GM23338 (cell line): ENCODE measurements at regions not wholly inside any gene's neighbourhood (a gene's known extent, or its start where the extent isn't known, plus 50 kb on each side); places are given as distances from the start of the nearest gene placed in this dataset.

Experiments used
- ATAC-seq: fragments of 200-7000 bp; cut with Tn5 transposase; 3 replicates; pipeline ENCODE4 v1.9.1; 2020
- DNase-seq: peaks from one replicate; pipeline ENCODE4 v3.0.0-alpha.2; 2015; ENCODE audit warnings: low spot score
- H2AFZ ChIP-seq: fragments of 200-600 bp; sonication (generic); 2 replicates; pipeline ENCODE4 v1.8.0; 2016; ENCODE audit warnings: antibody characterized with exemption, mild to moderate bottlenecking, moderate library complexity
- H3F3A ChIP-seq: fragments of 200-600 bp; sonication (generic); replicated peaks from 2 replicates; pipeline ENCODE4 v1.8.0; 2017; ENCODE audit warnings: antibody characterized with exemption, mixed run types, low read depth
- H3K27ac ChIP-seq: fragments of 200-600 bp; sonication (generic); 2 replicates; pipeline ENCODE4 v1.6.1; 2016; ENCODE audit warnings: low read depth
- H3K27me3 ChIP-seq: fragments of 200-600 bp; sonication (generic); 2 replicates; pipeline ENCODE4 v1.8.0; 2016; ENCODE audit warnings: mild to moderate bottlenecking, mixed run types, moderate library complexity; ENCODE audit not compliant: insufficient read depth
- H3K36me3 ChIP-seq: fragments of 200-600 bp; sonication (generic); 2 replicates; pipeline ENCODE4 v1.8.0; 2016; ENCODE audit warnings: mild to moderate bottlenecking; ENCODE audit not compliant: insufficient read depth
- H3K4me1 ChIP-seq: fragments of 200-600 bp; sonication (generic); 2 replicates; pipeline ENCODE4 v1.8.0; 2016; ENCODE audit warnings: mild to moderate bottlenecking, moderate library complexity; ENCODE audit not compliant: insufficient read depth
- H3K4me2 ChIP-seq: fragments of 200-600 bp; sonication (generic); 2 replicates; pipeline ENCODE4 v1.7.1; 2017; ENCODE audit warnings: mixed run types
- H3K4me3 ChIP-seq: fragments of 200-600 bp; sonication (generic); 2 replicates; pipeline ENCODE4 v1.6.1; 2016; ENCODE audit warnings: mixed run types
- H3K79me2 ChIP-seq: fragments of 200-600 bp; sonication (generic); replicated peaks from 2 replicates; pipeline ENCODE4 v1.8.0; 2017; ENCODE audit warnings: mild to moderate bottlenecking; ENCODE audit not compliant: insufficient read depth
- H3K9me2 ChIP-seq: fragments of 200-600 bp; sonication (generic); 2 replicates; pipeline ENCODE4 v1.8.0; 2017; ENCODE audit not compliant: insufficient read depth
- H4K20me1 ChIP-seq: fragments of 200-600 bp; sonication (generic); replicated peaks from 2 replicates; pipeline ENCODE4 v1.8.0; 2017; ENCODE audit warnings: mild to moderate bottlenecking; ENCODE audit not compliant: insufficient read depth
- H3K27ac Mint-ChIP-seq: 2 replicates; pipeline ENCODE4 v1.8.0; 2020; ENCODE audit warnings: inconsistent platforms, mild to moderate bottlenecking, moderate library complexity, mixed read lengths
- H3K27me3 Mint-ChIP-seq: 3 replicates; pipeline ENCODE4 v1.8.0; 2022; ENCODE audit warnings: low read depth, mild to moderate bottlenecking, moderate library complexity, mixed read lengths, inconsistent platforms; ENCODE audit not compliant: insufficient read depth, poor library complexity
- H3K36me3 Mint-ChIP-seq: 3 replicates; pipeline ENCODE4 v1.8.0; 2021; ENCODE audit warnings: low read depth, mild to moderate bottlenecking, inconsistent platforms, moderate library complexity, mixed read lengths
- H3K4me1 Mint-ChIP-seq: 3 replicates; pipeline ENCODE4 v1.8.0; 2020; ENCODE audit warnings: mild to moderate bottlenecking, inconsistent platforms, mixed read lengths
- H3K4me3 Mint-ChIP-seq: 3 replicates; pipeline ENCODE4 v1.8.0; 2021; ENCODE audit warnings: moderate library complexity, mild to moderate bottlenecking, inconsistent platforms, mixed read lengths
- H3K9me3 Mint-ChIP-seq: 3 replicates; pipeline ENCODE4 v1.8.0; 2020; ENCODE audit warnings: moderate library complexity, mild to moderate bottlenecking, inconsistent platforms, mixed read lengths
- CREB1 ChIP-seq: fragments of 250-450 bp; sonication (Bioruptor Pico); IDR thresholded peaks from 2 replicates; pipeline ENCODE4 v1.5.0; 2020; ENCODE audit warnings: low read depth, mild to moderate bottlenecking, moderate library complexity
- ETS1 ChIP-seq: IDR thresholded peaks from 2 replicates; pipeline ENCODE4 v1.6.1; 2016; ENCODE audit warnings: antibody characterized with exemption
- EZH2phosphoT487 ChIP-seq: fragments of 200-600 bp; sonication (generic); IDR thresholded peaks from one replicate; pipeline ENCODE4 v1.8.1; 2018; ENCODE audit warnings: antibody characterized with exemption; ENCODE audit not compliant: unreplicated experiment
- JUNB ChIP-seq: IDR thresholded peaks from one replicate; pipeline ENCODE4 v1.6.1; 2016; ENCODE audit warnings: antibody characterized with exemption; ENCODE audit not compliant: unreplicated experiment
- NANOG ChIP-seq: IDR thresholded peaks from 2 replicates; pipeline ENCODE4 v1.6.1; 2016; ENCODE audit warnings: antibody characterized with exemption, borderline replicate concordance
- POLR2AphosphoS5 ChIP-seq: IDR thresholded peaks from 2 replicates; pipeline ENCODE4 v1.6.1; 2016; ENCODE audit warnings: antibody characterized with exemption, low read depth
- REST ChIP-seq: IDR thresholded peaks from one replicate; pipeline ENCODE4 v1.6.1; 2018; ENCODE audit warnings: antibody characterized with exemption; ENCODE audit not compliant: unreplicated experiment
- STAT1 ChIP-seq: IDR thresholded peaks from one replicate; pipeline ENCODE4 v1.6.1; 2016; ENCODE audit warnings: antibody characterized with exemption; ENCODE audit not compliant: unreplicated experiment
- ZNF114 ChIP-seq: fragments of 250-450 bp; sonication (Bioruptor Pico); IDR thresholded peaks from 2 replicates; pipeline ENCODE4 v1.5.0; 2020; ENCODE audit warnings: mild to moderate bottlenecking, moderate library complexity
- ZNF331 ChIP-seq: fragments of 250-450 bp; sonication (Bioruptor Pico); IDR thresholded peaks from 2 replicates; pipeline ENCODE4 v1.5.0; 2020; ENCODE audit warnings: low read depth, mild to moderate bottlenecking, moderate library complexity
- TF ChIP-seq, protein P1 (sequence below), 2 experiments: fragments of 200-600 bp in 1 of 2; sonication (generic) in 1 of 2; conservative IDR thresholded peaks; 2 replicates each; pipeline versions ENCODE4 v1.5.1 to v1.6.1; 2016 to 2017; ENCODE audit warnings: antibody characterized with exemption in 2 of 2, low read depth in 2 of 2, mild to moderate bottlenecking in 2 of 2, moderate library complexity in 1 of 2

GRCh38 chr6:25169553-25169952 lies 109.6 kb upstream of the CARMIL1 start (continued):
- TF ChIP-seq ETS1: no peak
- no peak for TF ChIP-seq POLR2AphosphoS5
- TF ChIP-seq ZNF331: no peak
- TF ChIP-seq ZNF114 (CRISPR knock-in tag): no peak
- no peak for TF ChIP-seq EZH2phosphoT487
- no peak for TF ChIP-seq REST
- TF ChIP-seq NANOG: no peak
- no peak for TF ChIP-seq CREB1 (CRISPR knock-in tag)

DNA sequence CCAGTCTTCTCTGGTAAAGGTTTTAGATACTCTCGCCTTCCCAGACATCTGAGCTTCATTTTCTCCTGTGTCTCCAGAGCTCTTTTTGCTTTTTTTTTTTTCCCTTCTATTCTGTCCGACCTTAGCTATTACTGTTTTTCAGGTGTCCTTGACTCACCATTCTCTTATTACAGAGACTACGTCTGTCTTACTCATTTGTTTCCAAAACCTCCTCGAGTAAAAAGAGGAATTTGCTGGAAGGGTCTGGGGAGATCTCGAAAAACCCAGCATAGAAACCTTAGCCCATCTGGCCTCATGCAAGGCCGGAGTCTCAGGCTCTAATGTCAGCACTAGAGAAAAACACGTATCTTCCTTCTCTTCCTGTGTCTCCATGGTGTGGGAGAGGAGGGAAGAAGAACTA lies 109.2 kb upstream of the CARMIL1 start:
- Histone ChIP-seq H3K79me2 (no peaks in the 10 kb centered on the region), H3K4me1 (no peaks in the 10 kb centered on the region), H3K9me2 (0 out of 2 replicates have a peak, but pooled peaks cover 4% of the 10 kb centered on the region), H3K4me3 (no peak overlapping the region), H3K27ac (no peak overlapping the region), H3F3A (no peaks in the 10 kb centered on the region), H4K20me1 (no peaks in the 10 kb centered on the region), H3K4me2 (no peak overlapping the region), H3K27me3 (no peaks in the 10 kb centered on the region), H2AFZ (no peak overlapping the region), H3K36me3 (no peaks in the 10 kb centered on the region)
- TF ChIP-seq ETS1: no peak
- TF ChIP-seq POLR2AphosphoS5: no peak
- TF ChIP-seq, protein P1, sequence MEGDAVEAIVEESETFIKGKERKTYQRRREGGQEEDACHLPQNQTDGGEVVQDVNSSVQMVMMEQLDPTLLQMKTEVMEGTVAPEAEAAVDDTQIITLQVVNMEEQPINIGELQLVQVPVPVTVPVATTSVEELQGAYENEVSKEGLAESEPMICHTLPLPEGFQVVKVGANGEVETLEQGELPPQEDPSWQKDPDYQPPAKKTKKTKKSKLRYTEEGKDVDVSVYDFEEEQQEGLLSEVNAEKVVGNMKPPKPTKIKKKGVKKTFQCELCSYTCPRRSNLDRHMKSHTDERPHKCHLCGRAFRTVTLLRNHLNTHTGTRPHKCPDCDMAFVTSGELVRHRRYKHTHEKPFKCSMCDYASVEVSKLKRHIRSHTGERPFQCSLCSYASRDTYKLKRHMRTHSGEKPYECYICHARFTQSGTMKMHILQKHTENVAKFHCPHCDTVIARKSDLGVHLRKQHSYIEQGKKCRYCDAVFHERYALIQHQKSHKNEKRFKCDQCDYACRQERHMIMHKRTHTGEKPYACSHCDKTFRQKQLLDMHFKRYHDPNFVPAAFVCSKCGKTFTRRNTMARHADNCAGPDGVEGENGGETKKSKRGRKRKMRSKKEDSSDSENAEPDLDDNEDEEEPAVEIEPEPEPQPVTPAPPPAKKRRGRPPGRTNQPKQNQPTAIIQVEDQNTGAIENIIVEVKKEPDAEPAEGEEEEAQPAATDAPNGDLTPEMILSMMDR (conservative IDR thresholded peaks at IDR 0.05; ENCODE audit: low read depth in 2 of 2): no peak
- no peak for TF ChIP-seq NANOG
- TF ChIP-seq STAT1: no peak
- TF ChIP-seq CREB1 (CRISPR knock-in tag): no peak
- TF ChIP-seq JUNB: no peak
- TF ChIP-seq EZH2phosphoT487: no peak
- ATAC-seq: no peak
- Mint-ChIP-seq H3K4me3 (no peak overlapping the region), H3K4me1 (no peaks in the 10 kb centered on the region), H3K36me3 (no peaks in the 10 kb centered on the region), H3K27ac (no peak overlapping the region), H3K9me3 (no peaks in the 10 kb centered on the region), H3K27me3 (no peaks in the 10 kb centered on the region)
- DNase-seq: no peak
